ENCODE measurements at regions not wholly inside any gene's neighbourhood (a gene's known extent, or its start where the extent isn't known, plus 50 kb on each side); places are given as distances from the start of the nearest gene placed in this dataset.
A peak's percentile ranks its signal among the peaks of the same experiment; 100 is the strongest.

DNA sequence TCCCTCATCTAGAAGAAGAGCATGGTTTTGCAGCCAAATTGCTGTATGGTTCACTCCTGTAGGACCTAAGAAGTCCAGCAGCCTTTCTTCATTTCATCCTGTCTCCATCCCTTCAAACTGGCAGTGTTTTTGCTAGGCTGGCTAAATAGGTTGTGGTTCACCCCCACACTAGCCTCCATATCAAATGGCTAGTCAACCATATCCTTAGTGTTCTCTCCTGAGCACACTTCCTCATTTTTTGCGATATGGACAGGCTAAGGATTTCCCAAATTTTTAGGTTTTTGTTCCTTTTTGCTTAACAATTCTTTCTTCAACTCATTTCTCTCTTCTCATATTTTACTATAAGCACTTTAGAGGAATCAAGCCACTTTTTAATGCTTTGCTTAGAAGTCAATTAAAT is 98.8 kb upstream of the NOCT start:
- H3K9me3 ChIP-seq (ENCODE audit: control insufficient read depth, low read length, poor library complexity, severe bottlenecking): no peaks in the 10 kb centered on the region
- ATAC-seq (no peak), DNase-seq (no peak)
- peaks cover 3% of the 10 kb centered on the region for H3K4me1 Mint-ChIP-seq
- H3K4me3 Mint-ChIP-seq: no peak overlapping the region
- H3K27ac Mint-ChIP-seq: no peak overlapping the region
- peaks cover 22% of the 10 kb centered on the region for H3K27me3 Mint-ChIP-seq
- H3K36me3 Mint-ChIP-seq (ENCODE audit: low read depth): no peaks in the 10 kb centered on the region

DNA sequence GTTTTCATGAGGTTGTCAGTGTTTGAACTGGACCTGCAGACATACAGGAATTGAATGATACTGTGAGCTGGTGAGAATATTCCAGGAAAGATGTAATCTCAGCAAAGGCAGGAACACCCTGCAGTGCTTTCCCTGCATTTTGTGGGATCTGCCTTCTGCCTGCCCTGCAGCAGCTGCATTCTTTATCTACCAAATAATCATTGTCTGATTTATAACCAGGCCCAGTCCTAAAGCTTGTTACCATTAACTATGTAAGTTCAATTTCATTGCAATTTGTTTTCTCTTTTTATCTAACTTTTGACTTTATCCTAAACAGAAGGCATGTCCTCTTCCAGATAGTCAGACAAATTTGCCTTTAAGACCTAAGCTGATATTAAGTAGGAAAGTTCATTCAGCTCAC is 99.8 kb upstream of the NOCT start:
- no peaks in the 10 kb centered on the region for H3K9me3 ChIP-seq (ENCODE audit: control insufficient read depth, low read length, poor library complexity, severe bottlenecking)
- Mint-ChIP-seq H3K36me3 (ENCODE audit: low read depth) (no peaks in the 10 kb centered on the region), H3K4me3 (no peak overlapping the region), H3K4me1 (peaks cover 3% of the 10 kb centered on the region), H3K27ac (no peak overlapping the region), H3K27me3 (peaks cover 24% of the 10 kb centered on the region)
- ATAC-seq (no peak), DNase-seq (no peak)

GRCh38 chr4:138912704-138913340 is 102.8 kb upstream of the NOCT start:
- Mint-ChIP-seq H3K4me3 (no peak overlapping the region), H3K27me3 (peaks cover 16% of the 10 kb centered on the region), H3K4me1 (peaks cover 2% of the 10 kb centered on the region), H3K36me3 (ENCODE audit: low read depth) (no peaks in the 10 kb centered on the region), H3K27ac (no peak overlapping the region)
- ATAC-seq: no peak
- no peaks in the 10 kb centered on the region for H3K9me3 ChIP-seq (ENCODE audit: control insufficient read depth, low read length, poor library complexity, severe bottlenecking)
- DNase-seq: no peak

GRCh38 chr4:138911909-138912703 is 103.5 kb upstream of the NOCT start:
- H3K36me3 Mint-ChIP-seq (ENCODE audit: low read depth): no peaks in the 10 kb centered on the region
- ATAC-seq: no peak

GRCh38 chr4:138910914-138911336 is 104.7 kb upstream of the NOCT start:
- Mint-ChIP-seq H3K36me3 (ENCODE audit: low read depth) (no peaks in the 10 kb centered on the region), H3K4me3 (no peak overlapping the region), H3K4me1 (peaks cover 2% of the 10 kb centered on the region), H3K27ac (peak overlapping the region; percentile 43), H3K27me3 (peaks cover 16% of the 10 kb centered on the region)
- no peaks in the 10 kb centered on the region for H3K9me3 ChIP-seq (ENCODE audit: control insufficient read depth, low read length, poor library complexity, severe bottlenecking)
- DNase-seq (no peak), ATAC-seq (no peak)

More at GRCh38 chr4:138911909-138912703, 103.5 kb upstream of the NOCT start:
- no peak overlapping the region for H3K27ac Mint-ChIP-seq
- peaks cover 2% of the 10 kb centered on the region for H3K4me1 Mint-ChIP-seq
- DNase-seq: no peak
- H3K4me3 Mint-ChIP-seq: no peak overlapping the region
- H3K27me3 Mint-ChIP-seq: peaks cover 16% of the 10 kb centered on the region
- H3K9me3 ChIP-seq (ENCODE audit: control insufficient read depth, low read length, poor library complexity, severe bottlenecking): no peaks in the 10 kb centered on the region

DNA sequence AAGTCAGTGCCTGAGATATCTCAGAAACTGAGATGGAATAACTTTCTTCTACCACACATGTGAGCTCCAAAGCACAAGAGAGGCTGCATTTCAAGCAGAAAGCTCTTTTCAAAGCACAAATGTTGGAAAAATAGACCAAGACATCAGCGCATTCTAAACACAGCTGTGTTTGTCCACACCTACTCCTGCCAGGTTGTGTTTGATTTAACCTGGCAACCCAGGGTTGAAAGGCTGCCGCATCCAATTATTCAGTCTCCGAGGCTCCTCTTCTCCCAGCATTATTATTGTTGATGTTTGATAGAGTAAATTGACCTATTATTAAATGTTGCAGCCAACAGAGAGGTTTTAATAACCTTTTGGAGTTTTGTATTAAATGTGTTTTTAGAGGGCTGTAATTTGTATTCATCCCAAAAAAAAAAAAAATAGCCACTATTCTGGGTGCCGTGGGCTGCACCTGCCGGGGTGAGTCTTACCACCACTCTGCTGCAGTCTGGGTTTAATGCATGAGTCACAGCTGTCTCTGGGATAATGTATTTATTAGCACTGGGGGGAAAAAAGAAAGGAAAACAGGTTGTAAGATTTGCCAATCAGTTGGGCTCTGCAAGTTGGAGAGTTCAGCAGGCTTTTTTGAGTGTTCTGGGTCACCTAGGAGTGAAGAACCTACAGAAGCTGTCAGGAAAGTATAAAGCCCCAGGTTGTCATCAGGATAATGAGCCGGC is 105.2 kb upstream of the NOCT start:
- Mint-ChIP-seq H3K4me1 (peaks cover 2% of the 10 kb centered on the region), H3K36me3 (ENCODE audit: low read depth) (no peaks in the 10 kb centered on the region), H3K27ac (peak overlapping the region; percentile 43), H3K4me3 (no peak overlapping the region), H3K27me3 (peaks cover 16% of the 10 kb centered on the region)
- DNase-seq (no peak), ATAC-seq (no peak)
- H3K9me3 ChIP-seq (ENCODE audit: control insufficient read depth, low read length, poor library complexity, severe bottlenecking): no peaks in the 10 kb centered on the region

DNA sequence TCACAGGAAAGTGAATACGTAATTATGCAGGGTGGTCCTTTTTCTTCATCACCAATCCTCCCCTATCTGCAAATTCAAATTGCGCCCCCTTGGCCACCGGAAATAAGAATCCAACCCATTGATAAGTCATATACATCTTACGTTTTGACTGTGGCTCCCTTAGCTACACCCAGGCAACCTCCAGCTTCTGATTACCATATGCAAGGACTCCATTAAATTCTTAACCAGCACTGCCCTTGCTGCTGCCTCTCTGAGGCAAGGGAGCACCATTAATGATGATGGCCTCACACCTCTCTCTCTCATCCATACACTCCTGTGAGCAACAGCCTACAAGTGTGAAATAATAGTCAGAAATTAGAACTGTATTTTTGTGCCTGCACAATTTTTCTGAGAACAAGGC is 106.0 kb upstream of the NOCT start:
- DNase-seq (no peak), ATAC-seq (no peak)
- no peaks in the 10 kb centered on the region for H3K36me3 Mint-ChIP-seq (ENCODE audit: low read depth)
- H3K9me3 ChIP-seq (ENCODE audit: control insufficient read depth, low read length, poor library complexity, severe bottlenecking): no peaks in the 10 kb centered on the region
- H3K4me3 Mint-ChIP-seq: no peak overlapping the region
- H3K27me3 Mint-ChIP-seq: peaks cover 16% of the 10 kb centered on the region
- H3K4me1 Mint-ChIP-seq: peaks cover 2% of the 10 kb centered on the region
- H3K27ac Mint-ChIP-seq: peak overlapping the region; percentile 43

DNA sequence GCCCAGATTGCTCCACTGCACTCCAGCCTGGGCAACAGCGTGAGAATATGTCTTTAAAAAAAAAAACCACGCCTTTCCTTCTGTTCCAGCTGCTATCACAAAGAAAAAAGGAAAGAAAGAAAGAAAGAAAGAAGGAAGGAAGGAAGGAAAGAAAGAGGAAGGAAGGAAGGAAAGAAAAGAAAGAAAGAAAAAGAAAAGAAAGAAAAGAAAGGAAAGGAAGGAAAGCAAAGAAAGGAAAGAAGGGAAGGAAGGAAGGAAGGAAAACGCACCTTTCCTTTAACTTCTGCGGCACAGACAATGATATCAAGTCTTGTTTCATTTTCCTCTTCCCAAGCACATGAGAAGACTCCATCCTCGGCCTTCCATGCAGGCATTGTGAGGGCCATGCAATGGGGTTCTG is 107.4 kb upstream of the NOCT start:
- H3K4me3 Mint-ChIP-seq: no peak overlapping the region
- H3K9me3 ChIP-seq (ENCODE audit: control insufficient read depth, low read length, poor library complexity, severe bottlenecking): no peaks in the 10 kb centered on the region
- H3K4me1 Mint-ChIP-seq: peaks cover 2% of the 10 kb centered on the region
- no peaks in the 10 kb centered on the region for H3K36me3 Mint-ChIP-seq (ENCODE audit: low read depth)
- no peak overlapping the region for H3K27ac Mint-ChIP-seq
- no peak for DNase-seq
- ATAC-seq: no peak
- H3K27me3 Mint-ChIP-seq: peaks cover 16% of the 10 kb centered on the region

DNA sequence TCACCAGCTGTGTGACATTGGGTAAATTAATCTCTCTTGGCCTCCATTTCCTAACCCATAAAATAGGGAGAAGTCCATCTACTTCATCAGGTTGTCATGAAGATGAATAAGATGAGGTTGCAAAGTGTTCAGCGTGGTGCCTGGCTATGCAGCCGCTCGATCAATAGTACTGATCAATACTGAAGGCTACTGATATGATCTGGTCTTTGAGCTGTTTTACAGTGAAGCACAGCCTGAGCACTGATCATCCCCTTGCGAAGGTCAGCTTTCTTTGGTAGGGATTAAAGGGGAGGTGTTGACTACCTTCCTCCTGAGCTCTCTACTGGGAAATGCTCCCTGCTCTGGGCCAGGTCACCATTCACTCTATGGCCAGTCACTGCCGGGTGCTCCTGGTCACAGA is 108.4 kb upstream of the NOCT start:
- Mint-ChIP-seq H3K4me1 (peaks cover 2% of the 10 kb centered on the region), H3K4me3 (no peak overlapping the region), H3K27me3 (peaks cover 16% of the 10 kb centered on the region), H3K27ac (no peak overlapping the region), H3K36me3 (ENCODE audit: low read depth) (no peaks in the 10 kb centered on the region)
- DNase-seq (no peak), ATAC-seq (no peak)
- H3K9me3 ChIP-seq (ENCODE audit: control insufficient read depth, low read length, poor library complexity, severe bottlenecking): no peaks in the 10 kb centered on the region

GRCh38 chr4:138904793-138905192 is 110.8 kb upstream of the NOCT start:
- H3K27me3 Mint-ChIP-seq: peaks cover 6% of the 10 kb centered on the region
- no peaks in the 10 kb centered on the region for H3K9me3 ChIP-seq (ENCODE audit: control insufficient read depth, low read length, poor library complexity, severe bottlenecking)
- DNase-seq (no peak), ATAC-seq (no peak)
- H3K36me3 Mint-ChIP-seq (ENCODE audit: low read depth): no peaks in the 10 kb centered on the region
- no peak overlapping the region for H3K4me3 Mint-ChIP-seq
- peaks cover 2% of the 10 kb centered on the region for H3K4me1 Mint-ChIP-seq
- H3K27ac Mint-ChIP-seq: no peak overlapping the region

DNA sequence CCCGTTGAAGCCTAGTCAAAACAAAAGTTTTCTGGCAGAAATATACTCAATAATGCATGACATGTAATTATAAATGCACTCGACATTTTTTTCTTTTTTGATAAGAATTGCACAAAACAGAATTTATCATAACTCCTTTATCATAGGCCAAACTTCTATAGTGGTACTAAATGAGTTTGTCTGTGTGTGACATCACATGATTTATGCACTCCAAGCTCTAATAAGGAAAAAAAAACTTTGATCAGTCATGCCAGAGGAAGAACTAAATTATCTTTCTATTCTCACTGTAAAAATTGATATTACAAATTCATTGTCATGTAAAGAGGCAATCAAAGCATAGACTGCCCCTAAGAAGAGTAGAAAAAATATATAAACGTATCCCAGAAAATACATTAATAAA is 112.4 kb upstream of the NOCT start:
- no peak for ATAC-seq
- H3K27ac Mint-ChIP-seq: no peak overlapping the region

DNA sequence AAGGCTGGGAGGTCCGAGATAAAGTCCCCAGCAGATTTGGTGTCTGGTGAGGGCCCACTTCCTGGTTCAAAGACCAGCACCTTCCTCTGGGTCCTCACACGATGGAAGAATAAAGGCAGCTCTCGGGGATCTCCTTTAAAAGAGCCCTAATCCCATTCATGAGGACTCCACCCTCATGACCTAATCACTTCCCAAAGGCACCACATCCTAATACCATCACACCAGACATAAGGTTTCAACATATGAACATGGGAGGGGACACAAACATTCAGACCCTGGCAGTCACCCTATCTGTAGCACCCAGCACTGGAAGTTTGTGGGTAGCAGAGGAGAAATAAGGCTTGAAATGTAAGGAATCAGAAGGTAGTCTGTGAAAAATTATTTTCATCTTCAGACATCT is 112.9 kb upstream of the NOCT start:
- no peaks in the 10 kb centered on the region for H3K36me3 Mint-ChIP-seq (ENCODE audit: low read depth)
- H3K4me1 Mint-ChIP-seq: no peaks in the 10 kb centered on the region
- DNase-seq (no peak), ATAC-seq (no peak)
- H3K4me3 Mint-ChIP-seq: no peak overlapping the region
- no peak overlapping the region for H3K27ac Mint-ChIP-seq
- no peaks in the 10 kb centered on the region for H3K27me3 Mint-ChIP-seq
- H3K9me3 ChIP-seq (ENCODE audit: control insufficient read depth, low read length, poor library complexity, severe bottlenecking): no peaks in the 10 kb centered on the region

More for the DNA sequence above, 112.4 kb upstream of the NOCT start:
- Mint-ChIP-seq H3K36me3 (ENCODE audit: low read depth) (no peaks in the 10 kb centered on the region), H3K4me1 (no peaks in the 10 kb centered on the region), H3K27me3 (no peaks in the 10 kb centered on the region), H3K4me3 (no peak overlapping the region)
- DNase-seq: no peak
- no peaks in the 10 kb centered on the region for H3K9me3 ChIP-seq (ENCODE audit: control insufficient read depth, low read length, poor library complexity, severe bottlenecking)

GRCh38 chr4:138901177-138901576 is 114.4 kb upstream of the NOCT start:
- no peaks in the 10 kb centered on the region for H3K27me3 Mint-ChIP-seq
- no peaks in the 10 kb centered on the region for H3K9me3 ChIP-seq (ENCODE audit: control insufficient read depth, low read length, poor library complexity, severe bottlenecking)
- no peak for ATAC-seq
- H3K4me3 Mint-ChIP-seq: no peak overlapping the region
- no peaks in the 10 kb centered on the region for H3K36me3 Mint-ChIP-seq (ENCODE audit: low read depth)
- H3K4me1 Mint-ChIP-seq: no peaks in the 10 kb centered on the region
- H3K27ac Mint-ChIP-seq: no peak overlapping the region
- no peak for DNase-seq
